GM12878 (cell line): ENCODE measurements at regions not wholly inside any gene's neighbourhood (a gene's known extent, or its start where the extent isn't known, plus 50 kb on each side); places are given as distances from the start of the nearest gene placed in this dataset.

ENCODE experiments used
- ATAC-seq: fragments of 200-7000 bp; cut with Tn5 transposase; 3 replicates; pipeline ENCODE4 v1.9.1; 2020; ENCODE audit warnings: mild to moderate bottlenecking, moderate library complexity
- BruUV-seq: library from RNA; stranded (reverse); fragments of 400-500 nt; replicated peaks from 2 replicates; lab custom pipeline; 2021; lab: Mats Ljungman, UMichigan
- CTCF ChIA-PET: fragments of 300-600 bp; sonication (Branson Sonifier 250); formaldehyde crosslinking; extraction: SDS; loops from one replicate; lab custom pipeline; 2021; ENCODE audit warnings: inconsistent platforms; lab: Yijun Ruan, JAX
- POLR2A ChIA-PET: fragments of 350-600 bp; formaldehyde crosslinking; extraction: SDS; loops from one replicate; lab custom pipeline; 2021; ENCODE audit warnings: inconsistent platforms; lab: Charles Lee
- RAD21 ChIA-PET: fragments of 300-600 bp; sonication (Branson Sonifier 250); formaldehyde crosslinking; loops from one replicate; lab custom pipeline; 2023; ENCODE audit warnings: antibody characterized with exemption; ENCODE audit not compliant: unreplicated experiment; lab: Charles Lee
- SMC1A ChIA-PET: fragments of 300-600 bp; sonication (Branson Sonifier 250); formaldehyde crosslinking; loops from one replicate; lab custom pipeline; 2023; ENCODE audit not compliant: unreplicated experiment, uncharacterized antibody; lab: Charles Lee
- DNase-seq: peaks from one replicate; pipeline ENCODE4 v3.0.0-alpha.2; 2011; ENCODE audit warnings: low read depth, low spot score
- FAIRE-seq: peaks from 3 replicates; lab custom pipeline; 2011; peaks lifted over from hg19 to GRCh38; lab: Jason Lieb, UNC
- H2AFZ ChIP-seq: 2 replicates; pipeline ENCODE4 v1.6.0; 2011; ENCODE audit warnings: low read depth, low read length, control low read depth; ENCODE audit not compliant: control insufficient read depth
- H3K27ac ChIP-seq: 2 replicates; pipeline ENCODE4 v1.5.1; 2011; ENCODE audit warnings: control low read depth; ENCODE audit not compliant: control insufficient read depth, insufficient read depth
- H3K27me3 ChIP-seq, 2 experiments: replicated peaks in 1 of 2; 2 replicates each; pipeline versions ENCODE4 v1.6.0 to v1.6.1; 2011; ENCODE audit warnings: low read length in 1 of 2; ENCODE audit not compliant: control insufficient read depth in 2 of 2, insufficient read depth in 2 of 2
- H3K36me3 ChIP-seq, 2 experiments: 2 replicates each; pipeline ENCODE4 v1.5.1; 2011; ENCODE audit warnings: low read length in 1 of 2; ENCODE audit not compliant: control insufficient read depth in 2 of 2, insufficient read depth in 2 of 2
- H3K4me1 ChIP-seq: 2 replicates; pipeline ENCODE4 v1.6.1; 2011; ENCODE audit warnings: mild to moderate bottlenecking, low read length, moderate library complexity, mixed read lengths; ENCODE audit not compliant: control insufficient read depth, insufficient read depth
- H3K4me2 ChIP-seq: 2 replicates; pipeline ENCODE4 v1.6.0; 2011; ENCODE audit warnings: control low read depth; ENCODE audit not compliant: control insufficient read depth, insufficient read depth
- H3K4me3 ChIP-seq: fragments of 200-600 bp; sonication (generic); 2 replicates; pipeline ENCODE4 v1.5.1; 2016
- H3K79me2 ChIP-seq: 2 replicates; pipeline ENCODE4 v1.6.0; 2011; ENCODE audit warnings: low read length; ENCODE audit not compliant: control insufficient read depth, insufficient read depth
- H3K9ac ChIP-seq: 2 replicates; pipeline ENCODE4 v1.8.0; 2011; ENCODE audit warnings: low read length, control low read depth, mixed read lengths; ENCODE audit not compliant: control insufficient read depth, insufficient read depth
- H3K9me3 ChIP-seq: replicated peaks from 3 replicates; pipeline ENCODE4 v1.5.1; 2011; ENCODE audit warnings: mild to moderate bottlenecking, low read length; ENCODE audit not compliant: control insufficient read depth, insufficient read depth
- H4K20me1 ChIP-seq: 2 replicates; pipeline ENCODE4 v1.6.0; 2011; ENCODE audit not compliant: control insufficient read depth, insufficient read depth
- CHD2 ChIP-seq: IDR thresholded peaks from 2 replicates; pipeline ENCODE4 v1.6.1; 2011; ENCODE audit warnings: low read depth, low read length, improper control_type of control experiment, borderline replicate concordance
- MAX ChIP-seq: IDR thresholded peaks from 2 replicates; pipeline ENCODE4 v1.6.1; 2012; ENCODE audit warnings: low read depth, low read length, improper control_type of control experiment
- PAX5 ChIP-seq: IDR thresholded peaks from 2 replicates; pipeline ENCODE4 v1.6.1; 2011; ENCODE audit warnings: low read depth, low read length, borderline replicate concordance
- PBX3 ChIP-seq: IDR thresholded peaks from 2 replicates; pipeline ENCODE4 v1.6.1; 2011; ENCODE audit warnings: mild to moderate bottlenecking, low read depth, low read length, moderate library complexity; ENCODE audit not compliant: insufficient replicate concordance
- RFX5 ChIP-seq: IDR thresholded peaks from 2 replicates; pipeline ENCODE4 v1.6.1; 2011; ENCODE audit warnings: low read depth, low read length, improper control_type of control experiment
- SPI1 ChIP-seq: IDR thresholded peaks from 2 replicates; pipeline ENCODE4 v1.6.1; 2011; ENCODE audit warnings: low read depth, mild to moderate bottlenecking, low read length, moderate library complexity, borderline replicate concordance; ENCODE audit not compliant: insufficient read depth
- YY1 ChIP-seq: IDR thresholded peaks from 2 replicates; pipeline ENCODE4 v1.6.1; 2011; ENCODE audit warnings: low read depth, mild to moderate bottlenecking, low read length
- ZZZ3 ChIP-seq: IDR thresholded peaks from 2 replicates; pipeline ENCODE4 v1.6.1; 2011; ENCODE audit warnings: low read depth; ENCODE audit not compliant: control insufficient read depth, insufficient read length
- WGBS: methylation state at CpG from one replicate; pipeline ENCODE4 v1.1.6; 2016; ENCODE audit warnings: low lambda C conversion rate; ENCODE audit not compliant: insufficient replicate concordance, insufficient coverage; ENCODE audit errors: missing lambda C conversion rate; 5-methylcytosine and 5-hydroxymethylcytosine counted together
- in situ Hi-C: fragments of 300-500 bp; cut with MboI; formaldehyde crosslinking; loops from 9 replicates; pipeline ENCODE4 v1.14.3; 2018; ENCODE audit warnings: mixed read lengths
- intact Hi-C: fragments of 100-400 bp; cut with micrococcal nuclease; formaldehyde crosslinking; loops from one replicate; pipeline ENCODE4 v1.14.2; 2022; ENCODE audit not compliant: unreplicated experiment
- TF ChIP-seq, protein P1 (sequence below): fragments of 450-650 bp; formaldehyde crosslinking; IDR thresholded peaks from 2 replicates; pipeline ENCODE4 v1.5.0; 2022; ENCODE audit warnings: mild to moderate bottlenecking, missing genetic modification characterization
- TF ChIP-seq, protein P2 (sequence below): fragments of 450-650 bp; IDR thresholded peaks from 2 replicates; pipeline ENCODE4 v1.6.1; 2018; ENCODE audit warnings: borderline replicate concordance, mild to moderate bottlenecking; ENCODE audit not compliant: partially characterized antibody

DNA sequence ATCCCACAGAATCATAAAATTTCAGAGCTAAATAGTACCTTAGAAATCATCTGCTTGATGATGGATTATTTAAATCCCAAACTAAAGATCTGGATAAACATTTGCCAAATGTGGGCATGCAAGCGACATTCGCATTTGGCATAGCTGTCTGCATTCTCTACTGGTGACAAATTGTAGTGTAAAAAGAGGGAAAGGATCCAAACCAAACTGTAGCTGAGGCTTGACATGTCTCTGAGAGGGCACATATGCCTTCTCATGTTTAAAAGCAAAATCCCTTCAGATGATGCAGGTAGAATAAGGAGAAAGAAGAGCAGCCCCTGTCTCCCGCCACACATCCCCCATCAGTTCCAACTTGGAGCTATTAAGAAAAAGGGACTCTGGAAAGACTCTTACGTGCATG, 257.5 kb upstream of the MTNR1B start:
- H3K27ac ChIP-seq, result no peak overlapping the region
- ChIA-PET RAD21 (no interaction called here), POLR2A (no interaction called here), SMC1A (no interaction called here), CTCF (interaction anchor here (0.6 kb wide), 1 partner anchor 17 kb away, joined by 3 read pairs; no protein-coding TSS in a partner anchor)
- H3K36me3 ChIP-seq, result no peaks in the 10 kb centered on the region
- H3K9me3 ChIP-seq, result no peaks in the 10 kb centered on the region
- H3K4me3 ChIP-seq, result no peak overlapping the region
- H3K4me1 ChIP-seq, result no peaks in the 10 kb centered on the region
- ATAC-seq, result no peak
- in situ Hi-C loops, result no loop called here
- no peak for DNase-seq
- WGBS, result 62% methylated on average over 4 of the region's 4 CpGs
- H3K79me2 ChIP-seq, result no peaks in the 10 kb centered on the region
- H3K9ac ChIP-seq, result no peak overlapping the region
- no peaks in the 10 kb centered on the region for H4K20me1 ChIP-seq
- BruUV-seq, result no TSS peak
- intact Hi-C loops, result no loop called here
- no peak for FAIRE-seq
- no peaks in the 10 kb centered on the region for H3K27me3 ChIP-seq
- TF ChIP-seq CHD2, result no peak
- TF ChIP-seq RFX5, result no peak
- no peak for TF ChIP-seq SPI1
- TF ChIP-seq MAX, result no peak
- H2AFZ ChIP-seq, result no peak overlapping the region
- H3K4me2 ChIP-seq, result no peak overlapping the region

DNA sequence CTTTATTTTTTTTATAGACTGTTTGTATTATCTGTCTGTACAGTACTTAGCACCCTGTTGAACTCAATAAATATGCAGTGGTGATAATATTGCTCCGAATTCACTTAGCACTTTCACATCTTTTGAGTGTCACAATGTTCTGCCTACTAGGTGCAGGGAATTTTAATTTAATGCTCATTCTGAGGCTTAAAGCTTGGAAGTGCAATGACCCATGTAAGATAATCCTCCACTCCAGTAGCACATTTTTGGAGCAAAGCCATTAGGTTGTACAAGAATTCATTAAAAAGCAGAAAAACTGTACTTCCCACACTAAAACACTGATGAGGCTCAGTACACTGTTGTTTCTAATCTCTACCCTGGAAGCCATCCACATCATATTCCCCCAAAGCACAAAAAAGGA, 255.3 kb upstream of the MTNR1B start:
- in situ Hi-C loops (no loop called here), intact Hi-C loops (no loop called here)
- BruUV-seq, result no TSS peak
- CTCF ChIA-PET, result no interaction called here
- Histone ChIP-seq H3K4me3 (no peak overlapping the region), H3K27me3 (no peaks in the 10 kb centered on the region), H4K20me1 (no peaks in the 10 kb centered on the region), H3K4me1 (no peaks in the 10 kb centered on the region), H3K9me3 (no peaks in the 10 kb centered on the region), H3K9ac (no peak overlapping the region), H3K79me2 (no peaks in the 10 kb centered on the region), H3K36me3 (no peaks in the 10 kb centered on the region), H3K27ac (no peak overlapping the region), H2AFZ (no peak overlapping the region), H3K4me2 (no peak overlapping the region)
- WGBS, result 4% methylated on average over 1 of the region's 1 CpG
- SMC1A ChIA-PET, result no interaction called here
- ATAC-seq (no peak), DNase-seq (no peak), FAIRE-seq (no peak)
- POLR2A ChIA-PET, result no interaction called here
- RAD21 ChIA-PET, result no interaction called here
- TF ChIP-seq PAX5 (no peak), ZZZ3 (no peak), PBX3 (no peak), YY1 (no peak)
- TF ChIP-seq, protein P1, sequence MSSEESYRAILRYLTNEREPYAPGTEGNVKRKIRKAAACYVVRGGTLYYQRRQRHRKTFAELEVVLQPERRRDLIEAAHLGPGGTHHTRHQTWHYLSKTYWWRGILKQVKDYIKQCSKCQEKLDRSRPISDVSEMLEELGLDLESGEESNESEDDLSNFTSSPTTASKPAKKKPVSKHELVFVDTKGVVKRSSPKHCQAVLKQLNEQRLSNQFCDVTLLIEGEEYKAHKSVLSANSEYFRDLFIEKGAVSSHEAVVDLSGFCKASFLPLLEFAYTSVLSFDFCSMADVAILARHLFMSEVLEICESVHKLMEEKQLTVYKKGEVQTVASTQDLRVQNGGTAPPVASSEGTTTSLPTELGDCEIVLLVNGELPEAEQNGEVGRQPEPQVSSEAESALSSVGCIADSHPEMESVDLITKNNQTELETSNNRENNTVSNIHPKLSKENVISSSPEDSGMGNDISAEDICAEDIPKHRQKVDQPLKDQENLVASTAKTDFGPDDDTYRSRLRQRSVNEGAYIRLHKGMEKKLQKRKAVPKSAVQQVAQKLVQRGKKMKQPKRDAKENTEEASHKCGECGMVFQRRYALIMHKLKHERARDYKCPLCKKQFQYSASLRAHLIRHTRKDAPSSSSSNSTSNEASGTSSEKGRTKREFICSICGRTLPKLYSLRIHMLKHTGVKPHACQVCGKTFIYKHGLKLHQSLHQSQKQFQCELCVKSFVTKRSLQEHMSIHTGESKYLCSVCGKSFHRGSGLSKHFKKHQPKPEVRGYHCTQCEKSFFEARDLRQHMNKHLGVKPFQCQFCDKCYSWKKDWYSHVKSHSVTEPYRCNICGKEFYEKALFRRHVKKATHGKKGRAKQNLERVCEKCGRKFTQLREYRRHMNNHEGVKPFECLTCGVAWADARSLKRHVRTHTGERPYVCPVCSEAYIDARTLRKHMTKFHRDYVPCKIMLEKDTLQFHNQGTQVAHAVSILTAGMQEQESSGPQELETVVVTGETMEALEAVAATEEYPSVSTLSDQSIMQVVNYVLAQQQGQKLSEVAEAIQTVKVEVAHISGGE (CRISPR knock-in tag), result no peak
- TF ChIP-seq, protein P2, sequence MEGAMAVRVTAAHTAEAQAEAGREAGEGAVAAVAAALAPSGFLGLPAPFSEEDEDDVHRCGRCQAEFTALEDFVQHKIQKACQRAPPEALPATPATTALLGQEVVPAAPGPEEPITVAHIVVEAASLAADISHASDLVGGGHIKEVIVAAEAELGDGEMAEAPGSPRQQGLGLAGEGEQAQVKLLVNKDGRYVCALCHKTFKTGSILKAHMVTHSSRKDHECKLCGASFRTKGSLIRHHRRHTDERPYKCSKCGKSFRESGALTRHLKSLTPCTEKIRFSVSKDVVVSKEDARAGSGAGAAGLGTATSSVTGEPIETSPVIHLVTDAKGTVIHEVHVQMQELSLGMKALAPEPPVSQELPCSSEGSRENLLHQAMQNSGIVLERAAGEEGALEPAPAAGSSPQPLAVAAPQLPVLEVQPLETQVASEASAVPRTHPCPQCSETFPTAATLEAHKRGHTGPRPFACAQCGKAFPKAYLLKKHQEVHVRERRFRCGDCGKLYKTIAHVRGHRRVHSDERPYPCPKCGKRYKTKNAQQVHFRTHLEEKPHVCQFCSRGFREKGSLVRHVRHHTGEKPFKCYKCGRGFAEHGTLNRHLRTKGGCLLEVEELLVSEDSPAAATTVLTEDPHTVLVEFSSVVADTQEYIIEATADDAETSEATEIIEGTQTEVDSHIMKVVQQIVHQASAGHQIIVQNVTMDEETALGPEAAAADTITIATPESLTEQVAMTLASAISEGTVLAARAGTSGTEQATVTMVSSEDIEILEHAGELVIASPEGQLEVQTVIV, result no peak
